ENCODE measurements at regions not wholly inside any gene's neighbourhood (a gene's known extent, or its start where the extent isn't known, plus 50 kb on each side); places are given as distances from the start of the nearest gene placed in this dataset.
A peak's percentile ranks its signal among the peaks of the same experiment; 100 is the strongest.

DNA sequence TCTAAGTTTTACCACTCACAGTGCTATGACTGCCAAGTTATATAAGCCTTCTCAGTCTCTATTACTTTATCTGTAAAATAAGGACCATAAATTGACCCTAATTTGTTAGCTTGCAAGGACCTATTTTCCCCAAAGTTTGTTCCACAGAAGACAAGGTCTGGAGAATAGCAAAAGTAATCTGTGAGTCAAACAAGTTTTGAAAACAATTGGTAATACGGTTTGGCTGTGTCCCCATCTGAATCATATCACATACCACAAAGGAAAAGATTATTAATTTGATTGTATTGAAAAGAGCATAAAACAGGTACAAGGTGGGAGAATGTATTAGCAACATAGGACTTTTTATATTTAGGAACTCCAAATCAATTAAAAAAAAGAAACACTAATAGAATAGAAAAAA is 124.0 kb upstream of the TARS1 start:
- Histone ChIP-seq H3K4me1 (ENCODE audit: low read depth) (peaks cover 5% of the 10 kb centered on the region), H3K27ac (no peak overlapping the region), H3K36me3 (no peaks in the 10 kb centered on the region), H3K27me3 (peaks cover 7% of the 10 kb centered on the region), H3K9me3 (ENCODE audit: low read depth) (no peaks in the 10 kb centered on the region), H3K4me3 (no peak overlapping the region)
- TF ChIP-seq, protein P1, sequence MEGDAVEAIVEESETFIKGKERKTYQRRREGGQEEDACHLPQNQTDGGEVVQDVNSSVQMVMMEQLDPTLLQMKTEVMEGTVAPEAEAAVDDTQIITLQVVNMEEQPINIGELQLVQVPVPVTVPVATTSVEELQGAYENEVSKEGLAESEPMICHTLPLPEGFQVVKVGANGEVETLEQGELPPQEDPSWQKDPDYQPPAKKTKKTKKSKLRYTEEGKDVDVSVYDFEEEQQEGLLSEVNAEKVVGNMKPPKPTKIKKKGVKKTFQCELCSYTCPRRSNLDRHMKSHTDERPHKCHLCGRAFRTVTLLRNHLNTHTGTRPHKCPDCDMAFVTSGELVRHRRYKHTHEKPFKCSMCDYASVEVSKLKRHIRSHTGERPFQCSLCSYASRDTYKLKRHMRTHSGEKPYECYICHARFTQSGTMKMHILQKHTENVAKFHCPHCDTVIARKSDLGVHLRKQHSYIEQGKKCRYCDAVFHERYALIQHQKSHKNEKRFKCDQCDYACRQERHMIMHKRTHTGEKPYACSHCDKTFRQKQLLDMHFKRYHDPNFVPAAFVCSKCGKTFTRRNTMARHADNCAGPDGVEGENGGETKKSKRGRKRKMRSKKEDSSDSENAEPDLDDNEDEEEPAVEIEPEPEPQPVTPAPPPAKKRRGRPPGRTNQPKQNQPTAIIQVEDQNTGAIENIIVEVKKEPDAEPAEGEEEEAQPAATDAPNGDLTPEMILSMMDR (IDR thresholded peaks at IDR 0.05; ENCODE audit: low read depth, low read length) = no peak
- no peak for DNase-seq (ENCODE audit: low read depth in 1 of 2, low spot score in 1 of 2)

DNA sequence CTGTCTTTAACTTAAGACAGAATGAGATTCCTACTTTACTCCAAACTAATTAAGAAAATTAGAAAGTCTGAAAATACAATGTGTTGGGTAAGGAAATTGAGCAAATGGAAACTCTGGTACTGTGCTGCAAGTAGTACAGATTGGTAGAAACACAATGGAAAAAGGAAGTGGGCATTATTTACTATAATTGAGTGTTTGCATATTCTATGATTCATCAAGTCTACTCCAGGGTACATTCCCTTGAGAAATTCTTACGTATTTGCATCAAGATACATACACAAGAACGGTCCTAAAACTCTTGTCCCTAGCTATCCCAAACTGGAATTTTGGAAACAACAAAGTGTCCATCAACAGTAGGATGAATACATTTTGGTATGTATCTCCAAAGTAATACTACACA is 123.5 kb upstream of the TARS1 start:
- H3K27me3 ChIP-seq = peaks cover 7% of the 10 kb centered on the region
- peaks cover 5% of the 10 kb centered on the region for H3K4me1 ChIP-seq (ENCODE audit: low read depth)
- DNase-seq (ENCODE audit: low read depth in 1 of 2, low spot score in 1 of 2) = peak in 1 of 2 donors; percentile 51
- H3K9me3 ChIP-seq (ENCODE audit: low read depth) = no peaks in the 10 kb centered on the region
- no peaks in the 10 kb centered on the region for H3K36me3 ChIP-seq
- TF ChIP-seq, protein P1 (IDR thresholded peaks at IDR 0.05; ENCODE audit: low read depth, low read length) = no peak
- H3K4me3 ChIP-seq = no peak overlapping the region
- no peak overlapping the region for H3K27ac ChIP-seq

- no peaks in the 10 kb centered on the region for H3K36me3 ChIP-seq
- no peak for DNase-seq (ENCODE audit: low read depth in 1 of 2, low spot score in 1 of 2)
- H3K27me3 ChIP-seq = peaks cover 7% of the 10 kb centered on the region
- TF ChIP-seq, protein P1 (IDR thresholded peaks at IDR 0.05; ENCODE audit: low read depth, low read length) = no peak
- H3K4me1 ChIP-seq (ENCODE audit: low read depth) = peaks cover 5% of the 10 kb centered on the region
- H3K27ac ChIP-seq = no peak overlapping the region
- no peaks in the 10 kb centered on the region for H3K9me3 ChIP-seq (ENCODE audit: low read depth)
- no peak overlapping the region for H3K4me3 ChIP-seq
These were observed 121.6 kb upstream of the TARS1 start for GRCh38 chr5:33319151-33319550.

GRCh38 chr5:33319841-33320240 is 120.9 kb upstream of the TARS1 start:
- no peaks in the 10 kb centered on the region for H3K9me3 ChIP-seq (ENCODE audit: low read depth)
- peaks cover 7% of the 10 kb centered on the region for H3K27me3 ChIP-seq
- TF ChIP-seq, protein P1 (IDR thresholded peaks at IDR 0.05; ENCODE audit: low read depth, low read length) = no peak
- no peak overlapping the region for H3K27ac ChIP-seq
- H3K4me3 ChIP-seq = no peak overlapping the region
- DNase-seq (ENCODE audit: low read depth in 1 of 2, low spot score in 1 of 2) = peak in 1 of 2 donors; percentile 82
- H3K4me1 ChIP-seq (ENCODE audit: low read depth) = peaks cover 5% of the 10 kb centered on the region
- no peaks in the 10 kb centered on the region for H3K36me3 ChIP-seq

GRCh38 chr5:33321026-33321425 is 119.7 kb upstream of the TARS1 start:
- H3K4me3 ChIP-seq = no peak overlapping the region
- peak in 1 of 2 donors; percentile 98 for DNase-seq (ENCODE audit: low read depth in 1 of 2, low spot score in 1 of 2)
- no peak overlapping the region for H3K27ac ChIP-seq
- TF ChIP-seq, protein P1 (IDR thresholded peaks at IDR 0.05; ENCODE audit: low read depth, low read length) = no peak
- peaks cover 5% of the 10 kb centered on the region for H3K4me1 ChIP-seq (ENCODE audit: low read depth)
- no peaks in the 10 kb centered on the region for H3K36me3 ChIP-seq
- H3K9me3 ChIP-seq (ENCODE audit: low read depth) = no peaks in the 10 kb centered on the region
- peaks cover 4% of the 10 kb centered on the region for H3K27me3 ChIP-seq

- Histone ChIP-seq H3K9me3 (ENCODE audit: low read depth) (no peaks in the 10 kb centered on the region), H3K4me1 (ENCODE audit: low read depth) (peaks cover 5% of the 10 kb centered on the region), H3K27ac (no peak overlapping the region), H3K4me3 (no peak overlapping the region), H3K36me3 (no peaks in the 10 kb centered on the region), H3K27me3 (peaks cover 4% of the 10 kb centered on the region)
- no peak for DNase-seq (ENCODE audit: low read depth in 1 of 2, low spot score in 1 of 2)
- TF ChIP-seq, protein P1 (IDR thresholded peaks at IDR 0.05; ENCODE audit: low read depth, low read length) = no peak
These were observed 118.1 kb upstream of the TARS1 start for GRCh38 chr5:33322632-33323031.
